Muscle of leg (tissue), 3 donors: ENCODE measurements at regions not wholly inside any gene's neighbourhood (a gene's known extent, or its start where the extent isn't known, plus 50 kb on each side); places are given as distances from the start of the nearest gene placed in this dataset.
"Not testable (repeated sequence)": the region's sequence is repeated elsewhere in the genome, so short reads cannot be mapped to it uniquely, and the experiment has no call there.

Experiments used
- DNase-seq: peaks from one replicate; pipeline ENCODE4 v3.0.0; 2013
- H3K27ac ChIP-seq: one replicate; pipeline ENCODE4 v1.5.1; 2013; ENCODE audit warnings: mild to moderate bottlenecking, low read length, control low read depth
- H3K27me3 ChIP-seq: one replicate; pipeline ENCODE4 v1.6.1; 2013; ENCODE audit warnings: low read length; ENCODE audit not compliant: control insufficient read depth, insufficient read depth
- H3K36me3 ChIP-seq: one replicate; pipeline ENCODE4 v1.6.1; 2013; ENCODE audit warnings: low read length; ENCODE audit not compliant: control insufficient read depth, insufficient read depth
- H3K4me1 ChIP-seq: one replicate; pipeline ENCODE4 v1.6.1; 2013; ENCODE audit warnings: low read length; ENCODE audit not compliant: control insufficient read depth, insufficient read depth
- H3K4me3 ChIP-seq: one replicate; pipeline ENCODE4 v1.5.1; 2013; ENCODE audit warnings: low read length, control low read depth
- H3K9me3 ChIP-seq: replicated peaks from 2 replicates; pipeline ENCODE4 v1.6.1; 2013; ENCODE audit warnings: low read depth, low read length; ENCODE audit not compliant: control insufficient read depth
- WGBS: methylation state at CpG from one replicate; pipeline ENCODE4 v1.1.5; 2013; ENCODE audit warnings: missing lambda C conversion rate; ENCODE audit not compliant: insufficient coverage; 5-methylcytosine and 5-hydroxymethylcytosine counted together

DNA sequence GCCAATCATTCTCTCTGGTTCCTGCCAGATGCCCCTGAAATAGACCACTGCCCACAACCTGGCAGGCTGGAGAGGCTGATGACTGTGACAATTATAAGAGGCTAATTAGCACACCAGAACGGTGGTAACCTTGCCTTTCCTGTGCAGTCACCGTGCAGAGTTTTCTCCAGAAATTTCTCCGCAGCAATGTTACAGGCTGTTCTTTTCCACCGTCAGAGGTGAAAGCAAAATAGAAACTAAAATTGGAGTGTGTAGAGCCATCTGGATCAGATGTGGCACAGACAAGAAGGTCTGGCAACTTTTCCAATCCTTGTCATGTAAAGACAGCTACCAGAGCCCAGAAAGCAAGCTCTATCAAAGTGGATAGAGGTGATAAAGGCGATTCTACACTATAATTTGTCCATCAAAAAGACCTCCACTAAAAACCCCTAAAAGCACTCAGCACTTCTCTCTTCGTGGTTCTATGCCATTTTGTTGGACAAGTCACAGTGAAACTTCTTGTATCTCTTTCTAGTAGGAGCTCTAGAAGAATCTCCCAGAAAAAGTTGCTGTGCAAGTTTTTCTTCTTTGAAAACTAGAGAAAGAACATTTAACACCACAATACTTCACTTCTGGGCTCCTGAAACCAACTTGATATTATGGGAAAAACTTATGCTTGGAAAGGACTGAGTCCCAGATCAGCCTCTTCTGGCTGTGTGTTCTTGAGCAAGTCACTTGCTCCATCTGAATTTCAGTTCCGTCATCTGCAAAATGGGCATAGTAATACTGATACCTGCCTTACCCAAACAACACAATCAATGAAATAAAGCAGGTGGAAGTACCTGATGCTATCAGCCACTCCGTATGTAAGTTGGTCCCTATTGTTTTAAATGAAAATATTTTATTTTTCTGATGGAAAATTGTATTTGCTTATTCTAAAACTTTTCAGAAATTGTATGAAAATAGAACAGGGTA, 295.6 kb upstream of the DLGAP1 start:
- no peaks in the 10 kb centered on the region for H3K4me1 ChIP-seq
- no peaks in the 10 kb centered on the region for H3K9me3 ChIP-seq
- no peak overlapping the region for H3K4me3 ChIP-seq
- H3K27ac ChIP-seq, result no peak overlapping the region
- no peaks in the 10 kb centered on the region for H3K27me3 ChIP-seq
- H3K36me3 ChIP-seq, result no peaks in the 10 kb centered on the region
- no peak for DNase-seq
- WGBS, result 50% methylated on average over 2 of the region's 8 CpGs

- no peak for DNase-seq
- no peak overlapping the region for H3K4me3 ChIP-seq
- H3K4me1 ChIP-seq, result no peaks in the 10 kb centered on the region
- H3K9me3 ChIP-seq, result no peaks in the 10 kb centered on the region
- H3K27me3 ChIP-seq, result no peaks in the 10 kb centered on the region
- WGBS, result 28% methylated on average over 2 of the region's 5 CpGs
- H3K36me3 ChIP-seq, result no peaks in the 10 kb centered on the region
- no peak overlapping the region for H3K27ac ChIP-seq
Measured at GRCh38 chr18:4748975-4749374, 293.9 kb upstream of the DLGAP1 start.

DNA sequence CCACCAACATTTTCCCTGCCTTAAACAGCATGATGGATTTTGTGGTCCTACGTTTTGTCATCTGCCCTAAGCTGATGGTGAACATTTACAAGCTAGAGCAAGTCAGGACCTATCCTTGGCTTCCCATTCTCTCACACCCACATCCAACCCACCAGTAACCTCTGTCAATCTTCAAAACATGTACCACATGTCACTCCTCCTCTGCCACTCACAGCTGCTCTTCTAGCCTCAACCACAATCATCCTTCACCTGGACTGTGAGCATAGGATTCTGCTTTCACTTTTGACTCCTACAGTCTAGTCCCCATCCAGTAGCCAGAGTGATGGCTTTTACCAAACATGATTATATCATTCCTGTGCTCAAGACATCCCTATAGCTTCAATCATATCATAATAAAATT, 279.8 kb upstream of the DLGAP1 start:
- DNase-seq, result no peak
- 88% methylated on average over 1 of the region's 1 CpG for WGBS
- no peaks in the 10 kb centered on the region for H3K27me3 ChIP-seq
- H3K9me3 ChIP-seq, result no peaks in the 10 kb centered on the region
- no peaks in the 10 kb centered on the region for H3K4me1 ChIP-seq
- H3K4me3 ChIP-seq, result no peak overlapping the region
- H3K36me3 ChIP-seq, result no peaks in the 10 kb centered on the region
- H3K27ac ChIP-seq, result no peak overlapping the region

- Histone ChIP-seq H3K27me3 (no peaks in the 10 kb centered on the region), H3K36me3 (no peaks in the 10 kb centered on the region), H3K9me3 (no peaks in the 10 kb centered on the region), H3K4me3 (no peak overlapping the region), H3K27ac (no peak overlapping the region), H3K4me1 (no peaks in the 10 kb centered on the region)
- 69% methylated on average over 2 of the region's 2 CpGs for WGBS
- no peak for DNase-seq
Measured at GRCh38 chr18:4734021-4734420, 278.9 kb upstream of the DLGAP1 start.

DNA sequence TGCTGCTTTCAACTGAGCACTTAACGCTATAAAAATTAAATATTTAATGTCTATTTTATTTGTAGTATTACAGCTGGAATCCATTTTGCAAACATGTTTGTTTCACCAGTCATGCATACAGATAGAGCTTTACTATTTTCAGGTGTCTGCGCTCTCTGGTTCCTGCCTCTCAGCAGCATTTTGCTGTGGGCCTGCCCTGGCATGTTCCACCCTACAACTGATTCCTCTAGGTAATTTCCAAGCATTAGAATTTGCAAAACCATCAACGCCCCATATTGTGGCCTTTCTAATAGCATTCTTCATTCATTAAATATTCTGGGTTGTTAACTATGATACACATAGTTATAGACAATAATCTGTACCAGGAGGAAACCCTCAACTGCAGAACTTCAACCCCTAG, 266.4 kb upstream of the DLGAP1 start:
- no peaks in the 10 kb centered on the region for H3K27me3 ChIP-seq
- H3K4me1 ChIP-seq, result no peaks in the 10 kb centered on the region
- H3K36me3 ChIP-seq, result no peaks in the 10 kb centered on the region
- H3K27ac ChIP-seq, result no peak overlapping the region
- H3K4me3 ChIP-seq, result no peak overlapping the region
- WGBS, result 100% methylated on average over 1 of the region's 3 CpGs
- no peak for DNase-seq
- no peaks in the 10 kb centered on the region for H3K9me3 ChIP-seq

GRCh38 chr18:4720518-4720917, 265.4 kb upstream of the DLGAP1 start:
- DNase-seq, result no peak
- H3K27ac ChIP-seq, result no peak overlapping the region
- H3K4me1 ChIP-seq, result no peaks in the 10 kb centered on the region
- no peaks in the 10 kb centered on the region for H3K27me3 ChIP-seq
- no CpG with 5 or more reads among the region's 2 CpGs for WGBS
- H3K4me3 ChIP-seq, result no peak overlapping the region
- H3K36me3 ChIP-seq, result no peaks in the 10 kb centered on the region
- H3K9me3 ChIP-seq, result no peaks in the 10 kb centered on the region

DNA sequence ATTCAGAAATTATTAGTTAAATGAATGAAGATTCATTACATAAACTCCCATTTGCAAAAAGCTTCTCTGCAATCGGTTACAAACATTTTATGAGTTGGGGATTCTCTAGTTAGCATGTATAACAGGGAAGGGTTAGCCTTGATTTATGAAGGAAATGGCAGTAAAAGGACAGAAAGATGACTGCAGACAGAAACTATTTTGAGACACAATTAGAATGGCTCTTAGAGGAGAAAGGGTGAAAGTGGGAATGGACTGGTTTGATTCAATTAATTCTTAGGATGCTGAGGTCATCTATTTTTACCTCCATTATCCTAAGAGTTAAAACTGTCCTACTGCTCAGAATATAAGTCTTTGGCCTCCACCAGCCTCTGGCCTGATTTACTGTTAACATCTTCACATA, 250.8 kb upstream of the DLGAP1 start:
- no CpG with 5 or more reads among the region's 1 CpG for WGBS
- Histone ChIP-seq H3K27me3 (no peaks in the 10 kb centered on the region), H3K27ac (no peak overlapping the region), H3K4me1 (no peaks in the 10 kb centered on the region), H3K9me3 (no peaks in the 10 kb centered on the region), H3K36me3 (no peaks in the 10 kb centered on the region), H3K4me3 (no peak overlapping the region)
- DNase-seq, result no peak

GRCh38 chr18:4704781-4705180, 249.7 kb upstream of the DLGAP1 start:
- Histone ChIP-seq H3K27me3 (no peaks in the 10 kb centered on the region), H3K9me3 (no peaks in the 10 kb centered on the region), H3K36me3 (no peaks in the 10 kb centered on the region), H3K27ac (no peak overlapping the region), H3K4me1 (no peaks in the 10 kb centered on the region), H3K4me3 (no peak overlapping the region)
- no peak for DNase-seq
- WGBS, result no CpG with 5 or more reads among the region's 3 CpGs

DNA sequence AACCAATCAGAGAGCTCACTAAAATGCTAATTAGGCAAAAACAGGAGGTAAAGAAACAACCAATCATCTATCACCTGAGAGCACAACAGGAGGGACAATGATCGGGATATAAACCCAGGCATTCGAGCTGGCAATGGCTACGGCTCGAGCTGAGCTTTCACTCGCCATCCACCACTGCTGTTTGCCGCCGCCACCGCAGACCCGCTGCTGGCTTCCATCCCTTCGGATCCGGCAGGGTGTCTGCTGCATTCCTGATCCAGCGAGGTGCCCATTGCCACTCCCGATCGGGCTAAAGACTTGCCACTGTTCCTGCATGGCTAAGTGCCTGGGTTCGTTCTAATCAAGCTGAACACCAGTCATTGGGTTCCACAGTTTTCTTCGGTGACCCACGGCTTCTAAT, 236.7 kb upstream of the DLGAP1 start:
- WGBS, result 92% methylated on average over 17 of the region's 17 CpGs
- Histone ChIP-seq H3K4me3 (no peak overlapping the region), H3K27me3 (no peaks in the 10 kb centered on the region), H3K9me3 (peaks cover 11% of the 10 kb centered on the region), H3K27ac (no peak overlapping the region), H3K36me3 (no peaks in the 10 kb centered on the region), H3K4me1 (no peaks in the 10 kb centered on the region)
- no peak for DNase-seq

DNA sequence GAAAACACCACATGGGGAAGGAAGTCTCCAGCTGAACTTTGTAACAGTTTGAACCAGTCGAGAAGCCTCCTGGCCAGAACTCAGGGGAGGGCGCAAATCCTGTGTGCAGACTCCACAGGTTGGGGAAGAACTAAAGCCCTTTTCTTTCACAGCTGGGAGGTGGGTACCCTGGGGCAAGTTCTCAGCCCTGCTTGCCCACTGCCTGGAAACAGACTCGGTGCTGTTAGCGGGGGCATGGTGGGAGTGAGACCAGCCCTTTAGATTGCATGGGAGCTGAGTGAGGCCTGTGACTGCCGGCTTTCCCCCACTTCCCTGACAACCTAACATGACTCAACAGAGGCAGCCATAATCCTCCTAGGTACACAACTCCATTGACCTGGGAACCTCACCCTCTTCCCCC, 223.6 kb upstream of the DLGAP1 start:
- WGBS, result 63% methylated on average over 1 of the region's 5 CpGs
- H3K27ac ChIP-seq, H3K4me3 ChIP-seq, H3K9me3 ChIP-seq, H3K36me3 ChIP-seq, H3K27me3 ChIP-seq, H3K4me1 ChIP-seq, DNase-seq: not testable (repeated sequence)
